ENCODE measurements at regions not wholly inside any gene's neighbourhood (a gene's known extent, or its start where the extent isn't known, plus 50 kb on each side); places are given as distances from the start of the nearest gene placed in this dataset.

GRCh38 chr15:47212222-47213010 lies 504.9 kb upstream of the SEMA6D start:
- no peak for DNase-seq (ENCODE audit: low read depth)

- DNase-seq (ENCODE audit: low read depth): no peak
Observed at GRCh38 chr15:47213883-47214282, 503.4 kb upstream of the SEMA6D start.

GRCh38 chr15:47218295-47218694 lies 499.0 kb upstream of the SEMA6D start:
- DNase-seq (ENCODE audit: low read depth): no peak

- no peak for DNase-seq (ENCODE audit: low read depth)
Observed at GRCh38 chr15:47244361-47244760, 472.9 kb upstream of the SEMA6D start.

- DNase-seq (ENCODE audit: low read depth): no peak
Observed at GRCh38 chr15:47246317-47246716, 471.0 kb upstream of the SEMA6D start.

- DNase-seq (ENCODE audit: low read depth): no peak
Observed at GRCh38 chr15:47258521-47258920, 458.8 kb upstream of the SEMA6D start.

- no peak for DNase-seq (ENCODE audit: low read depth)
Observed at GRCh38 chr15:47265686-47266085, 451.6 kb upstream of the SEMA6D start.

GRCh38 chr15:47266566-47266965 lies 450.7 kb upstream of the SEMA6D start:
- DNase-seq (ENCODE audit: low read depth): no peak

GRCh38 chr15:47273864-47274263 lies 443.4 kb upstream of the SEMA6D start:
- DNase-seq (ENCODE audit: low read depth): no peak

- DNase-seq (ENCODE audit: low read depth): no peak
Observed at GRCh38 chr15:47283246-47283645, 434.1 kb upstream of the SEMA6D start.

GRCh38 chr15:47288794-47289193 lies 428.5 kb upstream of the SEMA6D start:
- DNase-seq (ENCODE audit: low read depth): no peak

- DNase-seq (ENCODE audit: low read depth): no peak
Observed at GRCh38 chr15:47289656-47290055, 427.6 kb upstream of the SEMA6D start.

- no peak for DNase-seq (ENCODE audit: low read depth)
Observed at GRCh38 chr15:47291767-47292166, 425.5 kb upstream of the SEMA6D start.

GRCh38 chr15:47292638-47293190 lies 424.6 kb upstream of the SEMA6D start:
- no peak for DNase-seq (ENCODE audit: low read depth)

GRCh38 chr15:47293466-47294162 lies 423.7 kb upstream of the SEMA6D start:
- DNase-seq (ENCODE audit: low read depth): peak; percentile 89

GRCh38 chr15:47294765-47295259 lies 422.5 kb upstream of the SEMA6D start:
- peak; percentile 24 for DNase-seq (ENCODE audit: low read depth)

- no peak for DNase-seq (ENCODE audit: low read depth)
Observed at GRCh38 chr15:47296881-47297280, 420.4 kb upstream of the SEMA6D start.

- DNase-seq (ENCODE audit: low read depth): no peak
Observed at GRCh38 chr15:47299846-47300434, 417.4 kb upstream of the SEMA6D start.

- DNase-seq (ENCODE audit: low read depth): no peak
Observed at GRCh38 chr15:47300596-47300995, 416.7 kb upstream of the SEMA6D start.

- no peak for DNase-seq (ENCODE audit: low read depth)
Observed at GRCh38 chr15:47301481-47301880, 415.8 kb upstream of the SEMA6D start.

GRCh38 chr15:47304656-47305055 lies 412.6 kb upstream of the SEMA6D start:
- no peak for DNase-seq (ENCODE audit: low read depth)

- no peak for DNase-seq (ENCODE audit: low read depth)
Observed at GRCh38 chr15:47312161-47312560, 405.1 kb upstream of the SEMA6D start.

Measured in renal cortical epithelial cell (primary cell).